IMR-90 (cell line): ENCODE measurements at regions not wholly inside any gene's neighbourhood (a gene's known extent, or its start where the extent isn't known, plus 50 kb on each side); places are given as distances from the start of the nearest gene placed in this dataset.

Source experiments
- ATAC-seq: fragments of 200-7000 bp; cut with Tn5 transposase; 2 replicates; pipeline ENCODE4 v1.9.1; 2020; ENCODE audit warnings: low read depth, mild to moderate bottlenecking, moderate library complexity
- BruUV-seq: library from RNA; stranded (reverse); fragments of 400-500 nt; replicated peaks from 2 replicates; lab custom pipeline; 2021; lab: Mats Ljungman, UMichigan
- CTCF ChIA-PET: fragments of 300-600 bp; formaldehyde crosslinking; extraction: SDS; loops from one replicate; lab custom pipeline; 2021; ENCODE audit warnings: antibody characterized with exemption; lab: Yijun Ruan, JAX
- POLR2A ChIA-PET: fragments of 300-600 bp; sonication (Branson Sonifier 250); formaldehyde crosslinking; loops from one replicate; lab custom pipeline; 2022; ENCODE audit warnings: antibody characterized with exemption; ENCODE audit not compliant: unreplicated experiment; lab: Charles Lee
- DNase-seq: peaks from one replicate; pipeline ENCODE4 v3.0.0; 2013
- H2AFZ ChIP-seq: replicated peaks from 2 replicates; pipeline ENCODE3; 2013; ENCODE audit warnings: low read length, mild to moderate bottlenecking; ENCODE audit not compliant: poor library complexity
- H2AK5ac ChIP-seq: 2 replicates; pipeline ENCODE4 v1.6.1; 2013; ENCODE audit warnings: low read depth, low read length, inconsistent platforms
- H2AK9ac ChIP-seq: replicated peaks from 2 replicates; pipeline ENCODE3; 2013; ENCODE audit warnings: mild to moderate bottlenecking, low read depth, low read length, moderate library complexity; ENCODE audit not compliant: poor library complexity
- H2BK120ac ChIP-seq: 2 replicates; pipeline ENCODE4 v1.6.1; 2013; ENCODE audit warnings: low read depth, low read length, inconsistent platforms
- H2BK15ac ChIP-seq: 3 replicates; pipeline ENCODE4 v1.6.1; 2013; ENCODE audit warnings: low read depth, low read length, inconsistent platforms
- H2BK20ac ChIP-seq: 2 replicates; pipeline ENCODE4 v1.6.1; 2013; ENCODE audit warnings: low read depth, mild to moderate bottlenecking, inconsistent platforms, low read length, moderate library complexity
- H2BK5ac ChIP-seq: 2 replicates; pipeline ENCODE4 v1.6.1; 2013; ENCODE audit warnings: mild to moderate bottlenecking, low read depth, low read length, inconsistent platforms; ENCODE audit not compliant: poor library complexity, severe bottlenecking
- H3K14ac ChIP-seq: replicated peaks from 2 replicates; pipeline ENCODE4 v1.6.1; 2013; ENCODE audit warnings: low read depth, low read length, inconsistent platforms
- H3K18ac ChIP-seq: 2 replicates; pipeline ENCODE4 v1.6.1; 2013; ENCODE audit warnings: low read depth, low read length, control low read depth
- H3K23ac ChIP-seq: 2 replicates; pipeline ENCODE4 v1.6.1; 2013; ENCODE audit warnings: low read depth, low read length, inconsistent platforms
- H3K27ac ChIP-seq: 2 replicates; pipeline ENCODE4 v1.5.1; 2013; ENCODE audit warnings: mild to moderate bottlenecking, control low read depth, low read length; ENCODE audit not compliant: insufficient read depth
- H3K27me3 ChIP-seq: 2 replicates; pipeline ENCODE4 v1.6.1; 2013; ENCODE audit warnings: low read length; ENCODE audit not compliant: control insufficient read depth, insufficient read depth
- H3K36me3 ChIP-seq: 2 replicates; pipeline ENCODE4 v1.6.1; 2013; ENCODE audit warnings: low read length, mixed read lengths; ENCODE audit not compliant: control insufficient read depth, insufficient read depth
- H3K4ac ChIP-seq: 2 replicates; pipeline ENCODE4 v1.6.1; 2013; ENCODE audit warnings: low read depth, low read length, inconsistent platforms
- H3K4me1 ChIP-seq: 2 replicates; pipeline ENCODE4 v1.6.1; 2013; ENCODE audit warnings: low read length, mixed read lengths; ENCODE audit not compliant: control insufficient read depth, insufficient read depth
- H3K4me2 ChIP-seq: 2 replicates; pipeline ENCODE4 v1.6.1; 2013; ENCODE audit warnings: low read depth, mild to moderate bottlenecking, control low read depth, low read length, moderate library complexity
- H3K4me3 ChIP-seq: 2 replicates; pipeline ENCODE4 v1.5.1; 2013; ENCODE audit warnings: low read depth, mild to moderate bottlenecking, control low read depth, low read length, moderate library complexity; ENCODE audit not compliant: insufficient read depth
- H3K56ac ChIP-seq: 2 replicates; pipeline ENCODE4 v1.6.1; 2013; ENCODE audit warnings: low read length, inconsistent platforms; ENCODE audit not compliant: insufficient read depth; ENCODE audit errors: extremely low read depth
- H3K79me1 ChIP-seq, 2 experiments: 2 replicates each; pipeline ENCODE4 v1.6.1; 2013; ENCODE audit warnings: low read length in 2 of 2, inconsistent platforms in 1 of 2, low read depth in 1 of 2
- H3K9ac ChIP-seq: 2 replicates; pipeline ENCODE4 v1.6.1; 2013; ENCODE audit warnings: low read depth, low read length, control low read depth
- H3K9me1 ChIP-seq: 2 replicates; pipeline ENCODE4 v1.6.1; 2013; ENCODE audit warnings: low read length, inconsistent platforms; ENCODE audit not compliant: insufficient read depth
- H3K9me3 ChIP-seq: 2 replicates; pipeline ENCODE4 v1.6.1; 2013; ENCODE audit warnings: low read length; ENCODE audit not compliant: control insufficient read depth, insufficient read depth
- H4K20me1 ChIP-seq: 2 replicates; pipeline ENCODE4 v1.6.1; 2013; ENCODE audit warnings: low read length, inconsistent platforms; ENCODE audit not compliant: insufficient read depth
- H4K5ac ChIP-seq: 2 replicates; pipeline ENCODE4 v1.6.1; 2013; ENCODE audit warnings: mild to moderate bottlenecking, low read depth, low read length, control low read depth
- H4K8ac ChIP-seq, 2 experiments: 2 replicates each; pipeline ENCODE4 v1.6.1; 2013; ENCODE audit warnings: low read depth in 2 of 2, low read length in 2 of 2, control low read depth in 1 of 2, inconsistent platforms in 1 of 2
- H4K91ac ChIP-seq: 2 replicates; pipeline ENCODE4 v1.6.1; 2013; ENCODE audit warnings: low read depth, low read length, inconsistent platforms; ENCODE audit not compliant: insufficient read depth
- CEBPB ChIP-seq: IDR thresholded peaks from 2 replicates; pipeline ENCODE4 v1.6.1; 2012; ENCODE audit warnings: low read depth, low read length, improper control_type of control experiment
- CHD1 ChIP-seq: IDR thresholded peaks from 2 replicates; pipeline ENCODE4 v1.6.1; 2012; ENCODE audit warnings: low read depth, low read length, improper control_type of control experiment
- MXI1 ChIP-seq: IDR thresholded peaks from 2 replicates; pipeline ENCODE4 v1.6.1; 2012; ENCODE audit warnings: low read depth, mild to moderate bottlenecking, low read length, moderate library complexity, borderline replicate concordance
- NFE2L2 ChIP-seq: fragments of 150-350 bp; IDR thresholded peaks from 2 replicates; pipeline ENCODE4 v1.6.1; 2016; ENCODE audit warnings: low read depth, mild to moderate bottlenecking, low read length
- WGBS, 2 experiments: methylation state at CpG; one replicate each; pipeline versions ENCODE4 v1.1.5 to v1.1.7; 2013; ENCODE audit warnings: missing lambda C conversion rate in 2 of 2; ENCODE audit not compliant: insufficient read length in 1 of 2; ENCODE audit errors: extremely low coverage in 2 of 2; 5-methylcytosine and 5-hydroxymethylcytosine counted together
- dilution Hi-C: fragments of 300-500 bp; cut with HindIII; formaldehyde crosslinking; loops from one replicate; pipeline ENCODE4 v1.14.3; 2018; ENCODE audit warnings: low sequenced_read_pairs; ENCODE audit not compliant: unreplicated experiment
- in situ Hi-C: fragments of 300-500 bp; cut with MboI; formaldehyde crosslinking; loops from 3 replicates; pipeline ENCODE4 v1.14.3; 2019; ENCODE audit warnings: low sequenced_read_pairs, inconsistent platforms, mixed read lengths
- intact Hi-C: fragments of 100-400 bp; cut with micrococcal nuclease; formaldehyde crosslinking; loops from 2 replicates; pipeline ENCODE4 v1.10.0; 2022
- TF ChIP-seq, protein P1 (sequence below): fragments of 150-350 bp; IDR thresholded peaks from 2 replicates; pipeline ENCODE4 v1.6.1; 2017; ENCODE audit warnings: mild to moderate bottlenecking, antibody characterized with exemption, low read length, low read depth
- TF ChIP-seq, protein P2 (sequence below): fragments of 150-350 bp; IDR thresholded peaks from 2 replicates; pipeline ENCODE4 v1.6.1; 2016; ENCODE audit warnings: low read depth, mild to moderate bottlenecking, low read length, moderate library complexity, borderline replicate concordance

DNA sequence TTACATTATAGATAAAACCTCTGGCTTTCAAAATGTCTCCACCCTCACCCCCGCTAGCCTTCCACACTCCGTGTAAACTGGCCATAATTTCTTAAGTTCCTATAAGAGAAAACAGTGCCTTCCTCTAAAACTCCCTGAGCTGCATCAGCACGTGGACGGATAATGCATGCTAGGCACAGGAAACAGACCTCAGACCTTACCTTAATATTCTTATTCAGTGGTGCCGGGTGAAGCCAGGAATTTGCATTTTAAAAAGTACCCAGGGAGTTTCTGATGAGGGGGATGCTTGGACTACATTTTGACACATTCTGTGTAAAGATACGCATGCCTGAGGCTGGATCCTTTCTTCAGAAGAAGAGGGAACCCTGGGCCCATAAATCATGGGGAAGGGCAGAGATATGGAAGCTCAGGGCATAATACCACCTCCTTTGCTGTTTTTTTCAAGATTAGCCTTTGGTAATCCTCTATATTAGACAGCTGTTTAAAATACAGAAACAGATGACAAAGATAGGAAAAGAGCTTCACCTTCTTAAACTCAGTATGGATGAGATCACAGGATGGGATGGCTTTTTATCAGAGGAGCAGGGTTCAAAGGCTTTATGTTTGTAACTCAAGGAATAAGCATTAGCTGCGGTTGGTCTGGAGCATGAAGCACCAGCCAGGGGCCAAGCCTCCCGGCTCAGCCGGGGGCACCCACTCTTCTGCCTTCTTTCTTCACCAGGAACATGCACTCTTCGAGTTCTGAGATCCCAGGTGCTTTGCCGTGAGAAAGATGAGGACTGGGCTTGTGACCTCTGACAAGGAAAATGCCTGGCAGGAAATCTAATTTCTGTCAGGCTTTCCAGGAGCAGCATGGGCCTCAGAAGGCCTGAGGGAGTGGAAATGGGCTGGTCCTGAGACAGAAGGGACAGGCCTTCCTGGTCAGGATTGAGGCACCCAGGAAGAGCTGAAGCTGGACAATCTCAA lies 218.1 kb upstream of the SOX4 start (continued):
- TF ChIP-seq CHD1 = no peak

DNA sequence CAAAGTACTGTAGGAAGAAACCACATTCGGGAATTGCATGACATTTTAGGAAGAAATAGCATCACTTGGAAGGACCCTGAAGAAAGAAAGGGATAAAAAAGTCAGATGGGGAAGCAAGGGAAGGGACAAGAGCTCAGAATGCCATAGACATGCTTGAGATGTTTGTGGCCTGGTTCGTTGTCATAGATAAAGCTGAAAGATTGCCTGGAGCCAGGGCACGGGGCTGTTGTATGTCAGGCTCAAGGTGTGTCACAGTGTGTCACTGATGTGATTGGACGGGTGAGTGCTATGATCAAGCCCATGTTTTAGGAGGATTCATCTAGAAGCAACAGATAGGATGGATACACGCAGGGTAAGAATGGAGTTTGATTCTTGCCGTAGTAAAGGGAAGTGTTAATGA lies 216.2 kb upstream of the SOX4 start:
- dilution Hi-C loops (no loop called here), intact Hi-C loops (no loop called here), in situ Hi-C loops (no loop called here)
- Histone ChIP-seq H3K27me3 (no peaks in the 10 kb centered on the region), H3K9me1 (no peaks in the 10 kb centered on the region), H3K23ac (no peak overlapping the region), H2BK20ac (no peak overlapping the region), H3K56ac (no peak overlapping the region), H2BK15ac (no peak overlapping the region), H4K8ac (no peak overlapping the region), H3K79me1 (no peaks in the 10 kb centered on the region), H3K4me1 (no peaks in the 10 kb centered on the region), H3K36me3 (no peaks in the 10 kb centered on the region), H3K9me3 (no peaks in the 10 kb centered on the region), H3K4me3 (no peak overlapping the region), H3K18ac (no peak overlapping the region), H2AFZ (no peak overlapping the region), H2BK120ac (no peak overlapping the region), H3K9ac (no peak overlapping the region), H4K20me1 (no peaks in the 10 kb centered on the region), H2AK5ac (no peak overlapping the region), H3K4ac (no peak overlapping the region), H2BK5ac (no peak overlapping the region), H4K91ac (no peak overlapping the region), H3K4me2 (no peak overlapping the region), H3K14ac (no peak overlapping the region), H2AK9ac (no peak overlapping the region), H4K5ac (no peak overlapping the region), H3K27ac (no peak overlapping the region)
- ChIA-PET CTCF (no interaction called here), POLR2A (no interaction called here)
- no TSS peak for BruUV-seq
- WGBS, 2 experiments = 92% methylated on average over 5 of the region's 6 CpGs; no CpG with 5 or more reads in 1 of the 2 experiments
- DNase-seq (no peak), ATAC-seq (no peak)
- TF ChIP-seq, protein P1, sequence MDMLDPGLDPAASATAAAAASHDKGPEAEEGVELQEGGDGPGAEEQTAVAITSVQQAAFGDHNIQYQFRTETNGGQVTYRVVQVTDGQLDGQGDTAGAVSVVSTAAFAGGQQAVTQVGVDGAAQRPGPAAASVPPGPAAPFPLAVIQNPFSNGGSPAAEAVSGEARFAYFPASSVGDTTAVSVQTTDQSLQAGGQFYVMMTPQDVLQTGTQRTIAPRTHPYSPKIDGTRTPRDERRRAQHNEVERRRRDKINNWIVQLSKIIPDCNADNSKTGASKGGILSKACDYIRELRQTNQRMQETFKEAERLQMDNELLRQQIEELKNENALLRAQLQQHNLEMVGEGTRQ = no peak
- TF ChIP-seq, protein P2, sequence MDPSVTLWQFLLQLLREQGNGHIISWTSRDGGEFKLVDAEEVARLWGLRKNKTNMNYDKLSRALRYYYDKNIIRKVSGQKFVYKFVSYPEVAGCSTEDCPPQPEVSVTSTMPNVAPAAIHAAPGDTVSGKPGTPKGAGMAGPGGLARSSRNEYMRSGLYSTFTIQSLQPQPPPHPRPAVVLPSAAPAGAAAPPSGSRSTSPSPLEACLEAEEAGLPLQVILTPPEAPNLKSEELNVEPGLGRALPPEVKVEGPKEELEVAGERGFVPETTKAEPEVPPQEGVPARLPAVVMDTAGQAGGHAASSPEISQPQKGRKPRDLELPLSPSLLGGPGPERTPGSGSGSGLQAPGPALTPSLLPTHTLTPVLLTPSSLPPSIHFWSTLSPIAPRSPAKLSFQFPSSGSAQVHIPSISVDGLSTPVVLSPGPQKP = no peak
- TF ChIP-seq CEBPB (no peak), MXI1 (no peak), NFE2L2 (no peak)
